K562 (cell line): ENCODE measurements at regions not wholly inside any gene's neighbourhood (a gene's known extent, or its start where the extent isn't known, plus 50 kb on each side); places are given as distances from the start of the nearest gene placed in this dataset.

Experiments used
- ATAC-seq: fragments of 200-7000 bp; cut with Tn5 transposase; 3 replicates; pipeline ENCODE4 v1.9.1; 2020; ENCODE audit warnings: moderate library complexity
- BruUV-seq: library from RNA; stranded (reverse); fragments of 400-500 nt; replicated peaks from 2 replicates; lab custom pipeline; 2021; lab: Mats Ljungman, UMichigan
- CTCF ChIA-PET: fragments of 300-600 bp; formaldehyde crosslinking; extraction: SDS; loops from one replicate; lab custom pipeline; 2021; ENCODE audit warnings: low intra/inter-chr PET ratio; lab: Yijun Ruan, JAX
- POLR2A ChIA-PET: fragments of 300-600, 350-650 bp; sonication (Branson Sonifier 250); formaldehyde crosslinking; extraction: SDS; loops from one replicate; lab custom pipeline; 2021; ENCODE audit warnings: antibody characterized with exemption, inconsistent platforms; lab: Yijun Ruan, JAX
- DNase-seq, 4 experiments: peaks; one replicate each; pipeline versions ENCODE4 v3.0.0 to v3.0.0-alpha.2; 2011 to 2018; ENCODE audit warnings: low spot score in 3 of 4, mixed read lengths in 3 of 4; ENCODE audit errors: extremely low read depth in 1 of 4
- FAIRE-seq: peaks from 2 replicates; lab custom pipeline; 2011; peaks lifted over from hg19 to GRCh38; lab: Jason Lieb, UNC
- H2AFZ ChIP-seq: 2 replicates; pipeline ENCODE4 v1.6.0; 2011; ENCODE audit warnings: low read depth, low read length, control low read depth, inconsistent platforms
- H3K27ac ChIP-seq: fragments of 200-600 bp; 3 replicates; pipeline ENCODE4 v1.8.0; 2011; ENCODE audit warnings: low read depth, mild to moderate bottlenecking, control low read depth, inconsistent platforms, low read length, moderate library complexity, mixed read lengths; ENCODE audit errors: extremely low read depth
- H3K27me3 ChIP-seq, 2 experiments: fragments of 300-600 bp in 1 of 2; 2 replicates in 1 of 2; 3 replicates in 1 of 2; pipeline versions ENCODE4 v1.6.0 to v1.8.0; 2011; ENCODE audit warnings: inconsistent platforms in 2 of 2, low read length in 2 of 2, mild to moderate bottlenecking in 1 of 2, mixed read lengths in 1 of 2, moderate library complexity in 1 of 2; ENCODE audit not compliant: control insufficient read depth in 2 of 2, insufficient read depth in 2 of 2
- H3K36me3 ChIP-seq: fragments of 300-600 bp; 3 replicates; pipeline ENCODE4 v1.8.0; 2011; ENCODE audit warnings: mild to moderate bottlenecking, low read length, inconsistent platforms; ENCODE audit not compliant: control insufficient read depth, insufficient read depth
- H3K4me1 ChIP-seq, 2 experiments: fragments of 200-600 bp in 1 of 2; replicated peaks in 1 of 2; 2 replicates in 1 of 2; 3 replicates in 1 of 2; pipeline versions ENCODE4 v1.5.1 to v1.8.0; 2011; ENCODE audit warnings: inconsistent platforms in 2 of 2, low read length in 2 of 2, mild to moderate bottlenecking in 1 of 2, mixed read lengths in 1 of 2, moderate library complexity in 1 of 2; ENCODE audit not compliant: control insufficient read depth in 2 of 2, insufficient read depth in 2 of 2
- H3K4me2 ChIP-seq: 2 replicates; pipeline ENCODE4 v1.6.1; 2011; ENCODE audit warnings: low read length, control low read depth, inconsistent platforms, mixed read lengths; ENCODE audit not compliant: insufficient read depth
- H3K4me3 ChIP-seq: fragments of 200-600 bp; sonication (generic), shearing (Covaris generic); 2 replicates; pipeline ENCODE4 v1.5.1; 2016; ENCODE audit warnings: control low read depth, inconsistent platforms
- H3K79me2 ChIP-seq: fragments of 200-600 bp; 3 replicates; pipeline ENCODE4 v1.8.0; 2011; ENCODE audit warnings: low read length, inconsistent platforms; ENCODE audit not compliant: control insufficient read depth, insufficient read depth
- H3K9ac ChIP-seq, 2 experiments: 2 replicates each; pipeline versions ENCODE4 v1.6.0 to v1.6.1; 2011; ENCODE audit warnings: low read depth in 2 of 2, low read length in 2 of 2, control low read depth in 1 of 2, inconsistent platforms in 1 of 2, mild to moderate bottlenecking in 1 of 2, mixed read lengths in 1 of 2; ENCODE audit not compliant: insufficient read depth in 1 of 2
- H3K9me1 ChIP-seq: one replicate; pipeline ENCODE4 v1.6.0; 2011; ENCODE audit warnings: inconsistent platforms, mild to moderate bottlenecking, low read length, moderate library complexity; ENCODE audit not compliant: control insufficient read depth, insufficient read depth
- H3K9me3 ChIP-seq: replicated peaks from 2 replicates; pipeline ENCODE4 v1.5.1; 2011; ENCODE audit warnings: low read depth, low read length, inconsistent platforms; ENCODE audit not compliant: control insufficient read depth, insufficient read depth
- H4K20me1 ChIP-seq: replicated peaks from 2 replicates; pipeline ENCODE4 v1.6.1; 2011; ENCODE audit warnings: low read length, inconsistent platforms, mixed read lengths; ENCODE audit not compliant: control insufficient read depth, insufficient read depth
- CC2D1A ChIP-seq: fragments of 450-650 bp; IDR thresholded peaks from 2 replicates; pipeline ENCODE4 v1.6.1; 2017; ENCODE audit warnings: mild to moderate bottlenecking
- CCNT2 ChIP-seq: IDR thresholded peaks from 2 replicates; pipeline ENCODE4 v1.6.1; 2011; ENCODE audit warnings: borderline replicate concordance, low read depth, mild to moderate bottlenecking, moderate library complexity, mixed read lengths, low read length; ENCODE audit not compliant: insufficient read length; ENCODE audit errors: extremely low read depth
- CTCF ChIP-seq, 3 experiments: IDR thresholded peaks in 2 of 3; conservative IDR thresholded peaks in 1 of 3; 2 replicates each; pipeline ENCODE4 v1.5.1; 2011 to 2012; ENCODE audit warnings: low read length in 3 of 3, mild to moderate bottlenecking in 3 of 3, control low read depth in 2 of 3, improper control_type of control experiment in 1 of 3, inconsistent platforms in 1 of 3, low read depth in 1 of 3, mixed read lengths in 1 of 3, moderate library complexity in 1 of 3; ENCODE audit not compliant: insufficient read depth in 2 of 3
- DDX20 ChIP-seq: fragments of 450-650 bp; IDR thresholded peaks from 2 replicates; pipeline ENCODE4 v1.6.1; 2016; ENCODE audit warnings: missing genetic modification characterization, low read depth, mild to moderate bottlenecking, missing compliant biosample characterization, moderate library complexity
- FOXJ3 ChIP-seq: sonication (generic); formaldehyde crosslinking; IDR thresholded peaks from 2 replicates; pipeline ENCODE4 v1.4.0; 2020; ENCODE audit warnings: mild to moderate bottlenecking, missing genetic modification reagents
- HCFC1 ChIP-seq: IDR thresholded peaks from 2 replicates; pipeline ENCODE4 v1.6.1; 2012; ENCODE audit warnings: low read depth, low read length, improper control_type of control experiment
- ILF3 ChIP-seq: fragments of 450-650 bp; IDR thresholded peaks from 2 replicates; pipeline ENCODE4 v1.6.1; 2018; ENCODE audit warnings: antibody characterized with exemption, mild to moderate bottlenecking, moderate library complexity, borderline replicate concordance
- KDM1A ChIP-seq, 2 experiments: fragments of 450-650 bp; IDR thresholded peaks; 2 replicates each; pipeline ENCODE4 v1.6.1; 2016; ENCODE audit warnings: mild to moderate bottlenecking in 2 of 2
- KLF16 ChIP-seq: IDR thresholded peaks from 2 replicates; pipeline ENCODE4 v1.6.1; 2016; ENCODE audit warnings: antibody characterized with exemption
- PCBP1 ChIP-seq: fragments of 200-400 bp; formaldehyde crosslinking; IDR thresholded peaks from 2 replicates; pipeline ENCODE4 v1.6.1; 2018; ENCODE audit warnings: mild to moderate bottlenecking, low read depth, low read length; ENCODE audit not compliant: poor library complexity, severe bottlenecking
- PPARD ChIP-seq: fragments of 250-450 bp; sonication (Bioruptor Pico); IDR thresholded peaks from 2 replicates; pipeline ENCODE4 v1.8.0; 2022; ENCODE audit warnings: inconsistent platforms, mild to moderate bottlenecking, moderate library complexity
- PURB ChIP-seq: sonication (generic); formaldehyde crosslinking; IDR thresholded peaks from 2 replicates; pipeline ENCODE4 v1.9.0; 2021; ENCODE audit warnings: low read depth, mild to moderate bottlenecking, missing genetic modification reagents
- RHOXF2B ChIP-seq: fragments of 250-450 bp; sonication (Bioruptor Pico); conservative IDR thresholded peaks from 2 replicates; pipeline ENCODE4 v1.5.1; 2021
- TCFL5 ChIP-seq: fragments of 250-450 bp; sonication (Bioruptor Pico); conservative IDR thresholded peaks from 2 replicates; pipeline ENCODE4 v1.6.1; 2021; ENCODE audit warnings: mild to moderate bottlenecking, moderate library complexity, matching md5 sums
- TFAM ChIP-seq: fragments of 250-450 bp; sonication (Bioruptor Pico); conservative IDR thresholded peaks from 2 replicates; pipeline ENCODE4 v1.5.0; 2021; ENCODE audit warnings: mild to moderate bottlenecking, moderate library complexity
- ZNF232 ChIP-seq: sonication (generic); formaldehyde crosslinking; IDR thresholded peaks from 2 replicates; pipeline ENCODE4 v1.8.0; 2022; ENCODE audit warnings: mild to moderate bottlenecking, missing genetic modification reagents
- ZNF785 ChIP-seq: fragments of 250-450 bp; sonication (Bioruptor Pico); IDR thresholded peaks from 2 replicates; pipeline ENCODE4 v1.4.0; 2020; ENCODE audit warnings: mild to moderate bottlenecking
- ZSCAN32 ChIP-seq: fragments of 450-650 bp; formaldehyde crosslinking; IDR thresholded peaks from 2 replicates; pipeline ENCODE4 v1.4.0; 2020; ENCODE audit warnings: mild to moderate bottlenecking, moderate library complexity
- WGBS: fragments of 100-300 bp; shearing (Covaris generic); methylation state at CpG from one replicate; pipeline ENCODE4 v1.1.6; 2016; ENCODE audit warnings: low coverage, mixed read lengths; ENCODE audit not compliant: insufficient coverage; ENCODE audit errors: missing lambda C conversion rate; 5-methylcytosine and 5-hydroxymethylcytosine counted together
- in situ Hi-C: fragments of 300-500 bp; cut with MboI; formaldehyde crosslinking; loops from 4 replicates; pipeline ENCODE4 v1.15.0; 2018; ENCODE audit warnings: inconsistent platforms, mixed read lengths
- intact Hi-C: fragments of 100-400 bp; cut with micrococcal nuclease; formaldehyde crosslinking; loops from 2 replicates; pipeline ENCODE4 v1.14.2; 2022
- TF ChIP-seq, protein P1 (sequence below): IDR thresholded peaks from 2 replicates; pipeline ENCODE4 v1.6.1; 2011; ENCODE audit not compliant: insufficient read length; ENCODE audit errors: extremely low read depth
- TF ChIP-seq, protein P2 (sequence below), 3 experiments: fragments of 200-800 bp in 1 of 3; sonication (Bioruptor generic) in 1 of 3; sonication (generic) in 1 of 3; formaldehyde crosslinking in 1 of 3; IDR thresholded peaks; 2 replicates each; pipeline versions ENCODE4 v1.6.1 to v1.8.0; 2016 to 2022; ENCODE audit warnings: mild to moderate bottlenecking in 2 of 3, missing compliant biosample characterization in 2 of 3, missing genetic modification characterization in 2 of 3, missing genetic modification reagents in 1 of 3

GRCh38 chr18:55093295-55093694 lies 134.0 kb upstream of the CCDC68 start (continued):
- TF ChIP-seq DDX20 (tag) (no peak), CCNT2 (no peak)

GRCh38 chr18:55092166-55092565 lies 132.9 kb upstream of the CCDC68 start:
- in situ Hi-C loops, result no loop called here
- CTCF ChIA-PET, result no interaction called here
- Histone ChIP-seq H4K20me1 (no peaks in the 10 kb centered on the region), H3K4me2 (no peak overlapping the region), H3K4me1 (no peaks in the 10 kb centered on the region; a peak in 2 of 5 replicates), H3K9me1 (no peaks in the 10 kb centered on the region), H3K9me3 (no peaks in the 10 kb centered on the region), H2AFZ (no peak overlapping the region), H3K4me3 (no peak overlapping the region), H3K27ac (no peak overlapping the region), H3K36me3 (no peaks in the 10 kb centered on the region), H3K27me3 (no peaks in the 10 kb centered on the region), H3K79me2 (no peaks in the 10 kb centered on the region), H3K9ac (no peak overlapping the region)
- TF ChIP-seq, protein P1, sequence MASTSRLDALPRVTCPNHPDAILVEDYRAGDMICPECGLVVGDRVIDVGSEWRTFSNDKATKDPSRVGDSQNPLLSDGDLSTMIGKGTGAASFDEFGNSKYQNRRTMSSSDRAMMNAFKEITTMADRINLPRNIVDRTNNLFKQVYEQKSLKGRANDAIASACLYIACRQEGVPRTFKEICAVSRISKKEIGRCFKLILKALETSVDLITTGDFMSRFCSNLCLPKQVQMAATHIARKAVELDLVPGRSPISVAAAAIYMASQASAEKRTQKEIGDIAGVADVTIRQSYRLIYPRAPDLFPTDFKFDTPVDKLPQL, result no peak
- TF ChIP-seq FOXJ3 (CRISPR knock-in tag) (no peak), CTCF (IDR thresholded peaks at IDR 0.05 in 2 of 3, conservative IDR thresholded peaks at IDR 0.05 in 1 of 3; ENCODE audit: insufficient read depth in 2 of 3, low read depth in 1 of 3, low read length in 3 of 3) (no peak), PPARD (CRISPR knock-in tag) (no peak), ZNF785 (CRISPR knock-in tag) (no peak), HCFC1 (no peak), TCFL5 (no peak), ZSCAN32 (CRISPR knock-in tag) (no peak), PURB (CRISPR knock-in tag) (no peak), ZNF232 (CRISPR knock-in tag) (no peak), KLF16 (no peak), PCBP1 (no peak), ILF3 (no peak), RHOXF2B (no peak), CC2D1A (no peak), KDM1A (IDR thresholded peaks at IDR 0.05) (no peak), TFAM (CRISPR knock-in tag) (no peak)
- TF ChIP-seq, protein P2, sequence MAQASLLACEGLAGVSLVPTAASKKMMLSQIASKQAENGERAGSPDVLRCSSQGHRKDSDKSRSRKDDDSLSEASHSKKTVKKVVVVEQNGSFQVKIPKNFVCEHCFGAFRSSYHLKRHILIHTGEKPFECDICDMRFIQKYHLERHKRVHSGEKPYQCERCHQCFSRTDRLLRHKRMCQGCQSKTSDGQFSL (CRISPR knock-in tag; IDR thresholded peaks at IDR 0.05), result no peak
- TF ChIP-seq, protein P2 (tag; IDR thresholded peaks at IDR 0.05), result no peak
- DNase-seq (no peak), ATAC-seq (no peak), FAIRE-seq (no peak)
- intact Hi-C loops, result no loop called here
- no TSS peak for BruUV-seq
- WGBS, result 5% methylated on average over 4 of the region's 4 CpGs
- POLR2A ChIA-PET, result no interaction called here
